Fibroblast of mammary gland (primary cell): ENCODE measurements at regions not wholly inside any gene's neighbourhood (a gene's known extent, or its start where the extent isn't known, plus 50 kb on each side); places are given as distances from the start of the nearest gene placed in this dataset.

Experiments
- DNase-seq: peaks from one replicate; pipeline ENCODE4 v3.0.0-alpha.2; 2010; ENCODE audit warnings: low read depth
- H3K4me3 ChIP-seq: 2 replicates; pipeline ENCODE4 v1.5.1; 2011; ENCODE audit warnings: low read depth, mild to moderate bottlenecking, low read length, moderate library complexity; ENCODE audit not compliant: control insufficient read depth
- CTCF ChIP-seq: conservative IDR thresholded peaks from 2 replicates; pipeline ENCODE4 v1.5.1; 2011; ENCODE audit warnings: low read depth, low read length, inconsistent platforms; ENCODE audit not compliant: control insufficient read depth, insufficient read depth

GRCh38 chr9:32722704-32723103 is 60.6 kb upstream of the TMEM215 start:
- DNase-seq, result peak; percentile 27
- H3K4me3 ChIP-seq, result no peak overlapping the region
- TF ChIP-seq CTCF, result no peak

DNA sequence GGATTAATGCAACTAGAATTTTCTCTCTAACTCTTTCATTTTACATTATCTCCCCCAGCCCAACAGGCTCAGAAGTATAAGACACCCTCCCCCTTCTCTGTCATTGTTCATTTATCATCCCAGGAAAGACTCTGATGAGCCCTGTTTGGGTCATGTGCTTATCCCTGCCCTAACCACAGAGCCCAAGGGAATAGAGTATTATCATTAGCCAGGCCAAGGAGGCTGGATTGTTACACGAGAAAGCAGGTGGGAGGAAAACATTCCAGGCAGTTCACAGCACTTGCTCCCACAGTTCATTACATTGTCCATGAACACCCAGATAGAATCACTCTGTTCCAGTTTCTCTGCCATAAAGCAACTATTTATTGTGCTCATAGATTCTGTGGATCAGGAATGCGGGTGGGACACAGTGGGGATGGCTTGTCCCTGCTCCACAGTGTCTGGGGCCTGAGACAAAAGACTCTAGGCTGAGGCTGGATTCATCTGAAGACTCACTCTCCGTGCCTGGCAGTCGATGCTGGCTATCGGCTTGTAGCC is 59.5 kb upstream of the TMEM215 start:
- no peak overlapping the region for H3K4me3 ChIP-seq
- no peak for TF ChIP-seq CTCF
- DNase-seq, result peak; percentile 71

GRCh38 chr9:32725066-32725860 is 58.1 kb upstream of the TMEM215 start:
- TF ChIP-seq CTCF, result no peak
- H3K4me3 ChIP-seq, result no peak overlapping the region
- peak; percentile 64 for DNase-seq

DNA sequence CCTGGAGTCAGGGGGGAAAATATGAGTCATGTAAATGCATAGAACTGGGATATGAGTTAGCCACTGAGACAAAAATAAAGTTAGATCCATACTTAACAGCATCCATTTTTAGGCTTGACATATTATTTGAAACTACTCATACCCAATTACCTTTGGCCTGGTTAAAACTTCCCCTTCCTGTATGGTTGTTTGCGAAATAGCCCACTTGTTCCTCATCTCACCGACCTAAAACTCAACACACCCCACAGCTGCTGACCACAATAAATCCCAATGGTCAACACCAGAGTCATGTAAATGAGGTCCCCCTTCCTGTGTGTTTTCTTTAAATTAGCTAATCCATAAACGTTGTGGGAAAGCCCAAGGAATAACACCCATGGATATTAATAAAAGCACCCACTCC is 55.2 kb upstream of the TMEM215 start:
- DNase-seq, result no peak
- no peak overlapping the region for H3K4me3 ChIP-seq
- no peak for TF ChIP-seq CTCF
